H9 (cell line): ENCODE measurements at regions not wholly inside any gene's neighbourhood (a gene's known extent, or its start where the extent isn't known, plus 50 kb on each side); places are given as distances from the start of the nearest gene placed in this dataset.

ENCODE experiments used
- DNase-seq: peaks from one replicate; pipeline ENCODE4 v3.0.0-alpha.2; 2017
- H2AFZ ChIP-seq: one replicate; pipeline ENCODE4 v1.6.1; 2013; ENCODE audit warnings: mild to moderate bottlenecking, low read length, control low read depth, moderate library complexity
- H2AK5ac ChIP-seq: 2 replicates; pipeline ENCODE4 v1.6.1; 2013; ENCODE audit warnings: low read length, control low read depth, mixed read lengths; ENCODE audit not compliant: insufficient read length
- H2BK120ac ChIP-seq: one replicate; pipeline ENCODE4 v1.6.1; 2013; ENCODE audit warnings: low read depth, mild to moderate bottlenecking, low read length, control low read depth, inconsistent platforms; ENCODE audit not compliant: poor library complexity, severe bottlenecking
- H2BK12ac ChIP-seq: 2 replicates; pipeline ENCODE4 v1.6.1; 2013; ENCODE audit warnings: low read length, control low read depth, mixed read lengths, low read depth; ENCODE audit not compliant: insufficient read length
- H2BK15ac ChIP-seq: 2 replicates; pipeline ENCODE4 v1.6.1; 2013; ENCODE audit warnings: low read depth, low read length, control low read depth
- H2BK20ac ChIP-seq: one replicate; pipeline ENCODE4 v1.6.1; 2013; ENCODE audit warnings: low read depth, mild to moderate bottlenecking, low read length, control low read depth, inconsistent platforms; ENCODE audit not compliant: poor library complexity, severe bottlenecking
- H2BK5ac ChIP-seq: 2 replicates; pipeline ENCODE4 v1.6.1; 2013; ENCODE audit warnings: low read length, control low read depth, mixed read lengths; ENCODE audit not compliant: insufficient read length
- H3K14ac ChIP-seq: 2 replicates; pipeline ENCODE4 v1.6.1; 2013; ENCODE audit warnings: low read length, control low read depth; ENCODE audit not compliant: insufficient read depth
- H3K18ac ChIP-seq: 2 replicates; pipeline ENCODE4 v1.6.1; 2013; ENCODE audit warnings: low read depth, mild to moderate bottlenecking, mixed read lengths, low read length, control low read depth; ENCODE audit not compliant: insufficient read length
- H3K23ac ChIP-seq: 2 replicates; pipeline ENCODE4 v1.6.1; 2013; ENCODE audit warnings: low read length, control low read depth, mixed read lengths, low read depth; ENCODE audit not compliant: insufficient read length
- H3K23me2 ChIP-seq: 2 replicates; pipeline ENCODE4 v1.6.1; 2013; ENCODE audit warnings: low read depth, mild to moderate bottlenecking, mixed read lengths, low read length, control low read depth; ENCODE audit not compliant: insufficient read length, poor library complexity, severe bottlenecking
- H3K27ac ChIP-seq: 2 replicates; pipeline ENCODE4 v1.5.1; 2013; ENCODE audit warnings: low read length, control low read depth, mixed read lengths, low read depth; ENCODE audit not compliant: insufficient read length
- H3K27me3 ChIP-seq: 2 replicates; pipeline ENCODE4 v1.6.1; 2013; ENCODE audit warnings: low read length, control low read depth, inconsistent platforms; ENCODE audit not compliant: insufficient read depth
- H3K4ac ChIP-seq: 2 replicates; pipeline ENCODE4 v1.6.1; 2013; ENCODE audit warnings: low read depth, mild to moderate bottlenecking, control low read depth, inconsistent platforms, low read length, moderate library complexity
- H3K4me1 ChIP-seq: 2 replicates; pipeline ENCODE4 v1.6.1; 2013; ENCODE audit warnings: low read length, control low read depth, inconsistent platforms; ENCODE audit not compliant: insufficient read depth
- H3K4me2 ChIP-seq: 2 replicates; pipeline ENCODE4 v1.6.1; 2013; ENCODE audit warnings: low read length, control low read depth, mixed read lengths; ENCODE audit not compliant: insufficient read length, insufficient read depth
- H3K56ac ChIP-seq: 2 replicates; pipeline ENCODE4 v1.6.1; 2013; ENCODE audit warnings: low read depth, mild to moderate bottlenecking, mixed read lengths, low read length, control low read depth; ENCODE audit not compliant: insufficient read length
- H3K79me1 ChIP-seq: 2 replicates; pipeline ENCODE4 v1.6.1; 2013; ENCODE audit warnings: low read depth, mild to moderate bottlenecking, moderate library complexity, low read length, control low read depth, inconsistent platforms; ENCODE audit not compliant: insufficient read depth, poor library complexity, severe bottlenecking
- H3K79me2 ChIP-seq: 2 replicates; pipeline ENCODE4 v1.6.1; 2013; ENCODE audit warnings: low read length, control low read depth, inconsistent platforms; ENCODE audit not compliant: insufficient read depth
- H3K9ac ChIP-seq: 2 replicates; pipeline ENCODE4 v1.6.1; 2013; ENCODE audit warnings: low read length, control low read depth, mixed read lengths; ENCODE audit not compliant: insufficient read length; ENCODE audit errors: extremely low read depth
- H3K9me3 ChIP-seq: one replicate; pipeline ENCODE4 v1.6.1; 2013; ENCODE audit warnings: low read depth, low read length, inconsistent platforms; ENCODE audit not compliant: control insufficient read depth
- H3T11ph ChIP-seq: one replicate; pipeline ENCODE4 v1.6.1; 2013; ENCODE audit warnings: mild to moderate bottlenecking, low read length, control low read depth, inconsistent platforms
- H4K20me1 ChIP-seq: one replicate; pipeline ENCODE4 v1.6.1; 2013; ENCODE audit not compliant: control insufficient read depth, insufficient read length, insufficient read depth
- H4K5ac ChIP-seq: 2 replicates; pipeline ENCODE4 v1.6.1; 2013; ENCODE audit warnings: low read depth, mild to moderate bottlenecking, mixed read lengths, low read length, control low read depth; ENCODE audit not compliant: insufficient read length
- H4K8ac ChIP-seq: replicated peaks from 2 replicates; pipeline ENCODE4 v1.6.1; 2013; ENCODE audit warnings: low read length, control low read depth, mixed read lengths, low read depth; ENCODE audit not compliant: insufficient read length
- H4K91ac ChIP-seq: 2 replicates; pipeline ENCODE4 v1.6.1; 2013; ENCODE audit warnings: low read depth, mild to moderate bottlenecking, moderate library complexity, mixed read lengths, low read length, control low read depth; ENCODE audit not compliant: insufficient read length
- H3K27ac Mint-ChIP-seq, 3 experiments: 2 replicates in 2 of 3; 3 replicates in 1 of 3; pipeline ENCODE4 v1.8.0; 2020 to 2021; ENCODE audit warnings: mixed read lengths in 3 of 3, mild to moderate bottlenecking in 1 of 3, moderate library complexity in 1 of 3
- H3K27me3 Mint-ChIP-seq: 2 replicates; pipeline ENCODE4 v1.8.0; 2021; ENCODE audit warnings: low read depth, mild to moderate bottlenecking, moderate library complexity, mixed read lengths
- H3K36me3 Mint-ChIP-seq, 3 experiments: 2 replicates in 2 of 3; 3 replicates in 1 of 3; pipeline ENCODE4 v1.8.0; 2020 to 2021; ENCODE audit warnings: low read depth in 3 of 3, mixed read lengths in 3 of 3; ENCODE audit not compliant: insufficient read depth in 1 of 3
- H3K4me1 Mint-ChIP-seq, 2 experiments: 2 replicates each; pipeline ENCODE4 v1.8.0; 2020; ENCODE audit warnings: mixed read lengths in 2 of 2
- H3K4me3 Mint-ChIP-seq, 2 experiments: 2 replicates in 1 of 2; 3 replicates in 1 of 2; pipeline ENCODE4 v1.8.0; 2020 to 2021; ENCODE audit warnings: mild to moderate bottlenecking in 2 of 2, mixed read lengths in 2 of 2, moderate library complexity in 1 of 2
- H3K9me3 Mint-ChIP-seq, 2 experiments: 2 replicates in 1 of 2; 3 replicates in 1 of 2; pipeline ENCODE4 v1.8.0; 2020; ENCODE audit warnings: mild to moderate bottlenecking in 2 of 2, mixed read lengths in 2 of 2, moderate library complexity in 1 of 2
- WGBS: extraction: QIAGEN DNeasy Blood & Tissue Kit; methylation state at CpG from one replicate; pipeline ENCODE4 v1.1.7; 2013; ENCODE audit warnings: missing lambda C conversion rate, low lambda C conversion rate, mixed read lengths; ENCODE audit not compliant: insufficient read length; ENCODE audit errors: extremely low coverage; 5-methylcytosine and 5-hydroxymethylcytosine counted together
- TF ChIP-seq, protein P1 (sequence below): fragments of 200-600 bp; sonication (generic); conservative IDR thresholded peaks from 3 replicates; pipeline ENCODE4 v1.8.0; 2021; ENCODE audit warnings: antibody characterized with exemption, mild to moderate bottlenecking

DNA sequence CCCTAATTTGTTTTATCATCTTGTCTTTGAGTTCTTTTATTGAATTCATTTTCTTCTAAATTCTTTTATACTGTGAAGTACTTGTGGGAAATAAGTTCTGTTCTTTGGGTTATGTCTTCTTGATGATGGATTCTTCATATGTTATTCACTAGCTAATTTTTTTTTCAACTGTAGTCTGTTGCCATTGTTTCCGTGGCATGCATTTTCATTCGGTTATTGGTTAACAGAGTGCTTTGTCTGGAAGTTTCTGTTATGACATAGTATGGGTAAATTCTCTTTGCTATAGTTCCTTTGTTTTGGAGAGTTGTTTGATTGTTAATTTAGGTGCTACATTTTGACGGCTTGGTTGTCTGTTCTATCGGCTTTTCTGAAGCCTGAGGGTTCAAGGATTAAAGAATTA, 184.9 kb upstream of the AADAT start:
- no peaks in the 10 kb centered on the region for H3K27me3 Mint-ChIP-seq
- H3K79me2 ChIP-seq, result no peaks in the 10 kb centered on the region
- no peaks in the 10 kb centered on the region for H3K27me3 ChIP-seq
- H3K9me3 Mint-ChIP-seq, result peaks cover 10 to 15% of the 10 kb centered on the region in 2 experiments
- no peak overlapping the region for H2BK12ac ChIP-seq
- no peak for DNase-seq
- peaks cover 0 to 9% of the 10 kb centered on the region in 2 experiments; a peak in 3 of 4 replicates for H3K4me1 Mint-ChIP-seq
- H2AK5ac ChIP-seq, result no peak overlapping the region
- no peak overlapping the region for H3K23ac ChIP-seq
- TF ChIP-seq, protein P1, sequence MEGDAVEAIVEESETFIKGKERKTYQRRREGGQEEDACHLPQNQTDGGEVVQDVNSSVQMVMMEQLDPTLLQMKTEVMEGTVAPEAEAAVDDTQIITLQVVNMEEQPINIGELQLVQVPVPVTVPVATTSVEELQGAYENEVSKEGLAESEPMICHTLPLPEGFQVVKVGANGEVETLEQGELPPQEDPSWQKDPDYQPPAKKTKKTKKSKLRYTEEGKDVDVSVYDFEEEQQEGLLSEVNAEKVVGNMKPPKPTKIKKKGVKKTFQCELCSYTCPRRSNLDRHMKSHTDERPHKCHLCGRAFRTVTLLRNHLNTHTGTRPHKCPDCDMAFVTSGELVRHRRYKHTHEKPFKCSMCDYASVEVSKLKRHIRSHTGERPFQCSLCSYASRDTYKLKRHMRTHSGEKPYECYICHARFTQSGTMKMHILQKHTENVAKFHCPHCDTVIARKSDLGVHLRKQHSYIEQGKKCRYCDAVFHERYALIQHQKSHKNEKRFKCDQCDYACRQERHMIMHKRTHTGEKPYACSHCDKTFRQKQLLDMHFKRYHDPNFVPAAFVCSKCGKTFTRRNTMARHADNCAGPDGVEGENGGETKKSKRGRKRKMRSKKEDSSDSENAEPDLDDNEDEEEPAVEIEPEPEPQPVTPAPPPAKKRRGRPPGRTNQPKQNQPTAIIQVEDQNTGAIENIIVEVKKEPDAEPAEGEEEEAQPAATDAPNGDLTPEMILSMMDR, result no peak
- H3K79me1 ChIP-seq, result no peaks in the 10 kb centered on the region
- H3K4ac ChIP-seq, result no peak overlapping the region
- H4K20me1 ChIP-seq, result no peaks in the 10 kb centered on the region
- no peak overlapping the region for H3K4me2 ChIP-seq
- peaks cover under 1 to 22% (median 5%) of the 10 kb centered on the region in 3 experiments for H3K36me3 Mint-ChIP-seq
- H3K27ac Mint-ChIP-seq, result no peak overlapping the region; a peak in 1 of 7 replicates
- H3T11ph ChIP-seq, result no peak overlapping the region
- no peak overlapping the region for H4K5ac ChIP-seq
- H2AFZ ChIP-seq, result no peak overlapping the region
- no peaks in the 10 kb centered on the region for H3K23me2 ChIP-seq
- H3K4me3 Mint-ChIP-seq, result no peak overlapping the region
- no peak overlapping the region for H3K27ac ChIP-seq
- WGBS, result no CpG with 5 or more reads among the region's 4 CpGs
- no peak overlapping the region for H2BK5ac ChIP-seq
- no peak overlapping the region for H2BK15ac ChIP-seq
- no peak overlapping the region for H3K18ac ChIP-seq
- H2BK20ac ChIP-seq, result no peak overlapping the region
- H4K8ac ChIP-seq, result no peak overlapping the region
- H3K56ac ChIP-seq, result no peak overlapping the region
- H4K91ac ChIP-seq, result no peak overlapping the region
- H3K4me1 ChIP-seq, result no peaks in the 10 kb centered on the region
- H2BK120ac ChIP-seq, result no peak overlapping the region
- H3K9me3 ChIP-seq, result no peaks in the 10 kb centered on the region
- H3K9ac ChIP-seq, result no peak overlapping the region
- no peak overlapping the region for H3K14ac ChIP-seq
